ENCODE measurements at regions not wholly inside any gene's neighbourhood (a gene's known extent, or its start where the extent isn't known, plus 50 kb on each side); places are given as distances from the start of the nearest gene placed in this dataset.

DNA sequence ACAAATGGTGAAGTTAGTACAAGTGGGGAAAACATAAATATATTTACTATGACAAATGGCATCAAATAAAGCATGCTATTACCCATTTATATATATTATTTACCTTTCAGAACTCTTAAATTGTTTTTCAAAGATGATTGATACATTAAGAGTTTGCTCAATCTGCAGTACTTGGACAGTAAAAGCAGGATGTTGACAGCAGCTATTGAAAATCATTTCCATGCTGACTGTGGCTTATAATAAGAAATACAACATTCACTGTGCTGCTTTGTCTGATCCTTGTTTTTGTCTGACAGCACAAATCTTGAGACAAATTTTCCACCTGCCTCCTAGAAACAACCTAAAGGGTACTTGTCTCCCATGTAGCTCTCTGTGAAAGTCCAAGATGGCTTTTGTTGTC, 134.1 kb upstream of the FAT1 start:
- TF ChIP-seq EZH2 (IDR thresholded peaks at IDR 0.05; ENCODE audit: borderline replicate concordance, insufficient read depth, low read depth, low read length, poor library complexity, severe bottlenecking), result no peak
- TF ChIP-seq, protein P1, sequence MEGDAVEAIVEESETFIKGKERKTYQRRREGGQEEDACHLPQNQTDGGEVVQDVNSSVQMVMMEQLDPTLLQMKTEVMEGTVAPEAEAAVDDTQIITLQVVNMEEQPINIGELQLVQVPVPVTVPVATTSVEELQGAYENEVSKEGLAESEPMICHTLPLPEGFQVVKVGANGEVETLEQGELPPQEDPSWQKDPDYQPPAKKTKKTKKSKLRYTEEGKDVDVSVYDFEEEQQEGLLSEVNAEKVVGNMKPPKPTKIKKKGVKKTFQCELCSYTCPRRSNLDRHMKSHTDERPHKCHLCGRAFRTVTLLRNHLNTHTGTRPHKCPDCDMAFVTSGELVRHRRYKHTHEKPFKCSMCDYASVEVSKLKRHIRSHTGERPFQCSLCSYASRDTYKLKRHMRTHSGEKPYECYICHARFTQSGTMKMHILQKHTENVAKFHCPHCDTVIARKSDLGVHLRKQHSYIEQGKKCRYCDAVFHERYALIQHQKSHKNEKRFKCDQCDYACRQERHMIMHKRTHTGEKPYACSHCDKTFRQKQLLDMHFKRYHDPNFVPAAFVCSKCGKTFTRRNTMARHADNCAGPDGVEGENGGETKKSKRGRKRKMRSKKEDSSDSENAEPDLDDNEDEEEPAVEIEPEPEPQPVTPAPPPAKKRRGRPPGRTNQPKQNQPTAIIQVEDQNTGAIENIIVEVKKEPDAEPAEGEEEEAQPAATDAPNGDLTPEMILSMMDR (IDR thresholded peaks at IDR 0.05), result no peak

Data from B cell (primary cell).